ENCODE measurements at regions not wholly inside any gene's neighbourhood (a gene's known extent, or its start where the extent isn't known, plus 50 kb on each side); places are given as distances from the start of the nearest gene placed in this dataset.

- in situ Hi-C loops (cut with MboI; ENCODE audit: low sequenced_read_pairs) = no loop called here
Measured at GRCh38 chr15:96390986-96391385, 60.5 kb downstream of the NR2F2 start.

- in situ Hi-C loops (cut with MboI; ENCODE audit: low sequenced_read_pairs) = no loop called here
Measured at GRCh38 chr15:96392380-96393208, 62.1 kb downstream of the NR2F2 start.

GRCh38 chr15:96393209-96393513, 62.7 kb downstream of the NR2F2 start:
- in situ Hi-C loops (cut with MboI; ENCODE audit: low sequenced_read_pairs) = no loop called here

GRCh38 chr15:96395687-96396086, 65.2 kb downstream of the NR2F2 start:
- in situ Hi-C loops (cut with MboI; ENCODE audit: low sequenced_read_pairs) = no loop called here

- in situ Hi-C loops (cut with MboI; ENCODE audit: low sequenced_read_pairs) = no loop called here
Measured at GRCh38 chr15:96398776-96399175, 68.3 kb downstream of the NR2F2 start.

- in situ Hi-C loops (cut with MboI; ENCODE audit: low sequenced_read_pairs) = no loop called here
Measured at GRCh38 chr15:96402403-96402802, 71.9 kb downstream of the NR2F2 start.

- in situ Hi-C loops (cut with MboI; ENCODE audit: low sequenced_read_pairs) = no loop called here
Measured at GRCh38 chr15:96403071-96403470, 72.6 kb downstream of the NR2F2 start.

GRCh38 chr15:96403932-96404331, 73.4 kb downstream of the NR2F2 start:
- in situ Hi-C loops (cut with MboI; ENCODE audit: low sequenced_read_pairs) = no loop called here

GRCh38 chr15:96404560-96404959, 74.1 kb downstream of the NR2F2 start:
- in situ Hi-C loops (cut with MboI; ENCODE audit: low sequenced_read_pairs) = no loop called here

GRCh38 chr15:96406291-96406690, 75.8 kb downstream of the NR2F2 start:
- in situ Hi-C loops (cut with MboI; ENCODE audit: low sequenced_read_pairs) = no loop called here

GRCh38 chr15:96406701-96407100, 76.2 kb downstream of the NR2F2 start:
- in situ Hi-C loops (cut with MboI; ENCODE audit: low sequenced_read_pairs) = no loop called here

GRCh38 chr15:96407482-96407881, 77.0 kb downstream of the NR2F2 start:
- in situ Hi-C loops (cut with MboI; ENCODE audit: low sequenced_read_pairs) = no loop called here

- in situ Hi-C loops (cut with MboI; ENCODE audit: low sequenced_read_pairs) = no loop called here
Measured at GRCh38 chr15:96408591-96409183, 78.2 kb downstream of the NR2F2 start.

- in situ Hi-C loops (cut with MboI; ENCODE audit: low sequenced_read_pairs) = no loop called here
Measured at GRCh38 chr15:96409215-96410138, 79.0 kb downstream of the NR2F2 start.

GRCh38 chr15:96410175-96411055, 79.9 kb downstream of the NR2F2 start:
- in situ Hi-C loops (cut with MboI; ENCODE audit: low sequenced_read_pairs) = no loop called here

- in situ Hi-C loops (cut with MboI; ENCODE audit: low sequenced_read_pairs) = no loop called here
Measured at GRCh38 chr15:96411056-96412031, 80.8 kb downstream of the NR2F2 start.

- in situ Hi-C loops (cut with MboI; ENCODE audit: low sequenced_read_pairs) = no loop called here
Measured at GRCh38 chr15:96412045-96412905, 81.8 kb downstream of the NR2F2 start.

- in situ Hi-C loops (cut with MboI; ENCODE audit: low sequenced_read_pairs) = no loop called here
Measured at GRCh38 chr15:96412906-96413231, 82.4 kb downstream of the NR2F2 start.

GRCh38 chr15:96413657-96414056, 83.2 kb downstream of the NR2F2 start:
- in situ Hi-C loops (cut with MboI; ENCODE audit: low sequenced_read_pairs) = no loop called here

Data from HL-60/S4 treated with phorbol 12-myristate 13-acetate at 8.2 ng/mL for 4 days and 3 days (cell line).